ENCODE measurements at regions not wholly inside any gene's neighbourhood (a gene's known extent, or its start where the extent isn't known, plus 50 kb on each side); places are given as distances from the start of the nearest gene placed in this dataset.

DNA sequence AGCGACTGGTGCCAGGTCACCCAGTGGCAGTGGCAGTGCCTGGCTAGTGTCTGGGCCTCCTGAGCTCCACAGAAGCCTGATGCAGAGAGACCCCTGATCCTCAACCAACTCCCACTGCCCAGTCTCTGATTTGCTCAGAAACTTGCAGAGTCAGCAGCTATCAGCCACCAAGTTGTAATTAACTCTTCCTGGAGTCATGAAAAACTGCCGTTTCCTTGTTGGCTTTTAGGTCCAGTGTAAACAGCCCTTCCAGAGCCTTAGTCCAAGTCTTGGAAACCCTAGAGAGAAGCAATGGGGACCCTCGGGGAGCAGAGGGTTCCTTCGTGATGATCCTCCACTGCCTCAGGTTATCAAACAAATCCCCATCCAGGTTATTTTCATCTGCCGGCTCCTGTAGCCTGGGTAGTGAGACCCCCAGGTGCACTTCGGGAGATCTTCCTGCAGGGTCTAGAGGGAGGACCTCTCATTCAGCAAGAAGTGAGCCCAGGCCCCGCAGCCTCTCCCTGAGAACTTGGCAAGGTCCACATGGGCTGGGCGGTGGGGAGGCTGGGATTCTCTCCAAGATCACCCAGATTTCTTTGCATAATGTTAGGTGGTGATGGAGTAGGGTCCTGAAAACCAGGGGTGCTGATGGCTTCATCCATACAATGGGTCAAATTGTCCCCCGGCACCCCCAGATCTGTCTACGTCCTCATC is 137.7 kb upstream of the HDAC4 start:
- TF ChIP-seq EZH2 (IDR thresholded peaks at IDR 0.05; ENCODE audit: low read length) = no peak
- TF ChIP-seq CTCF (optimal IDR thresholded peaks at IDR 0.05 in 1 of 3, IDR thresholded peaks at IDR 0.05 in 1 of 3, conservative IDR thresholded peaks at IDR 0.05 in 1 of 3; ENCODE audit: extremely low read depth in 1 of 3, insufficient read depth in 2 of 3, low read length in 3 of 3) = no peak
- no peaks in the 10 kb centered on the region for H3K79me2 ChIP-seq (ENCODE audit: control insufficient read depth, insufficient read depth, low read length)
- no peak overlapping the region for H3K4me3 ChIP-seq (ENCODE audit: control insufficient read depth in 2 of 3, extremely low read depth in 1 of 3, insufficient read depth in 2 of 3, low read depth in 1 of 3, low read length in 3 of 3)
- no peak overlapping the region for H3K27ac ChIP-seq (ENCODE audit: control insufficient read depth, insufficient read depth, low read length)
- peaks cover 4% of the 10 kb centered on the region for H3K27me3 ChIP-seq (ENCODE audit: control insufficient read depth, extremely low read depth, insufficient read depth, low read length)
- no peaks in the 10 kb centered on the region for H3K36me3 ChIP-seq (ENCODE audit: control insufficient read depth in 2 of 2, extremely low read depth in 1 of 2, insufficient read depth in 2 of 2, low read length in 2 of 2)
- no peak overlapping the region for H2AFZ ChIP-seq (ENCODE audit: control insufficient read depth, low read length)
- H3K4me2 ChIP-seq (ENCODE audit: control insufficient read depth, extremely low read depth, insufficient read depth, low read depth, low read length) = no peak overlapping the region
- H3K9me3 ChIP-seq (ENCODE audit: control insufficient read depth, low read depth, low read length) = no peaks in the 10 kb centered on the region
- no peaks in the 10 kb centered on the region for H3K9me1 ChIP-seq (ENCODE audit: control insufficient read depth, extremely low read depth, insufficient read depth, low read length)
- dilution Hi-C loops (cut with MboI; ENCODE audit: extremely low pct_ligation_motif_present, low sequenced_read_pairs) = no loop called here
- FAIRE-seq (no peak), DNase-seq (ENCODE audit: low read depth, low spot score) (no peak)
- H3K9ac ChIP-seq (ENCODE audit: control insufficient read depth, extremely low read depth, insufficient read depth, low read length) = no peak overlapping the region
- no peaks in the 10 kb centered on the region for H4K20me1 ChIP-seq (ENCODE audit: control insufficient read depth, extremely low read depth, insufficient read depth, low read length)
- no peaks in the 10 kb centered on the region for H3K4me1 ChIP-seq (ENCODE audit: control insufficient read depth, extremely low read depth, insufficient read depth, low read length)

DNA sequence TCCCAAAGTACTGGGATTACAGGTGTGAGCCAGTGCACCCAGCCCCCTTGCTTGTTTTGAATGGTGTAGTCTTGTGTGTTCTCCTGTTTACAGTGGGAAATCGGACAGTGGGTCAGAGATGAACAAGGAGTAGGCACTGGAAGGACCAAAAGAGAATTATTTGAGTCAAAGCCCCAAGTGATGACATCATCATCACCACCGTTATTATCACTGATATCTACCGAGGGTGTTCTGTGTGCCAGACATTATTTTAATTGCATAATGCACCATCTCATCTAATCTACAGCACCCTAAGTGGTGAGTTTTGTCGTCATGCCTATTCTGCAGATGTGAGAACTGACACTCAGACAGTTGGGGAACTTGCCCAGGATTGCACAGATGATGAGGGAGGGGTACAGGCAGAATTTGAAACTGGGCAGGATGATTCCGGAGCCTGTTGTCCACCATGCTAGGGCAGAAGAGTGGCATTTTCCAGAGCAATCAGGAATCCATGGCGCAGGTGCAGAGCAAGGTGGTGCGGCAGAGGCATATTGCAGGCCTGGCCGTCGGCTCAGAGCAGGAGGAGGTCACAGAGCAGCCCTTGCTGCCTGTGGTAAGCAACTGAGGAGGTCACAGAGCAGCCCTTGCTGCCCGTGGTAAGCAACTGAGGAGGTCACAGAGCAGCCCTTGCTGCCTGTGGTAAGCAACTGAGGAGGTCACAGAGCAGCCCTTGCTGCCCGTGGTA is 137.0 kb upstream of the HDAC4 start:
- TF ChIP-seq CTCF (optimal IDR thresholded peaks at IDR 0.05 in 1 of 3, IDR thresholded peaks at IDR 0.05 in 1 of 3, conservative IDR thresholded peaks at IDR 0.05 in 1 of 3; ENCODE audit: extremely low read depth in 1 of 3, insufficient read depth in 2 of 3, low read length in 3 of 3) (no peak), EZH2 (IDR thresholded peaks at IDR 0.05; ENCODE audit: low read length) (no peak)
- peaks cover 4% of the 10 kb centered on the region for H3K27me3 ChIP-seq (ENCODE audit: control insufficient read depth, extremely low read depth, insufficient read depth, low read length)
- no peak overlapping the region for H2AFZ ChIP-seq (ENCODE audit: control insufficient read depth, low read length)
- H3K36me3 ChIP-seq (ENCODE audit: control insufficient read depth in 2 of 2, extremely low read depth in 1 of 2, insufficient read depth in 2 of 2, low read length in 2 of 2) = no peaks in the 10 kb centered on the region
- H3K4me3 ChIP-seq (ENCODE audit: control insufficient read depth in 2 of 3, extremely low read depth in 1 of 3, insufficient read depth in 2 of 3, low read depth in 1 of 3, low read length in 3 of 3) = no peak overlapping the region
- H3K4me2 ChIP-seq (ENCODE audit: control insufficient read depth, extremely low read depth, insufficient read depth, low read depth, low read length) = no peak overlapping the region
- no peaks in the 10 kb centered on the region for H3K9me3 ChIP-seq (ENCODE audit: control insufficient read depth, low read depth, low read length)
- no peaks in the 10 kb centered on the region for H3K4me1 ChIP-seq (ENCODE audit: control insufficient read depth, extremely low read depth, insufficient read depth, low read length)
- dilution Hi-C loops (cut with MboI; ENCODE audit: extremely low pct_ligation_motif_present, low sequenced_read_pairs) = no loop called here
- DNase-seq (ENCODE audit: low read depth, low spot score) (no peak), FAIRE-seq (no peak)
- H3K27ac ChIP-seq (ENCODE audit: control insufficient read depth, insufficient read depth, low read length) = no peak overlapping the region
- no peaks in the 10 kb centered on the region for H3K79me2 ChIP-seq (ENCODE audit: control insufficient read depth, insufficient read depth, low read length)
- no peaks in the 10 kb centered on the region for H3K9me1 ChIP-seq (ENCODE audit: control insufficient read depth, extremely low read depth, insufficient read depth, low read length)
- H3K9ac ChIP-seq (ENCODE audit: control insufficient read depth, extremely low read depth, insufficient read depth, low read length) = no peak overlapping the region
- no peaks in the 10 kb centered on the region for H4K20me1 ChIP-seq (ENCODE audit: control insufficient read depth, extremely low read depth, insufficient read depth, low read length)

All from keratinocyte (primary cell).